Calu3 (cell line): ENCODE measurements at regions not wholly inside any gene's neighbourhood (a gene's known extent, or its start where the extent isn't known, plus 50 kb on each side); places are given as distances from the start of the nearest gene placed in this dataset.

Experiments used
- BruUV-seq: library from RNA; stranded (reverse); fragments of 400-500 nt; replicated peaks from 2 replicates; lab custom pipeline; 2021; lab: Mats Ljungman, UMichigan
- CTCF ChIA-PET: fragments of 300-600 bp; sonication (Branson Sonifier 250); formaldehyde crosslinking; loops from one replicate; lab custom pipeline; 2022; ENCODE audit warnings: antibody characterized with exemption; lab: Charles Lee
- DNase-seq: peaks from one replicate; pipeline ENCODE4 v3.0.0; 2022
- H3K27ac Mint-ChIP-seq: one replicate; pipeline ENCODE4 v1.8.0; 2022; ENCODE audit warnings: mixed read lengths; ENCODE audit not compliant: unreplicated experiment
- H3K27me3 Mint-ChIP-seq: one replicate; pipeline ENCODE4 v1.8.0; 2022; ENCODE audit warnings: mixed read lengths; ENCODE audit not compliant: unreplicated experiment
- H3K36me3 Mint-ChIP-seq: one replicate; pipeline ENCODE4 v1.8.0; 2022; ENCODE audit warnings: mild to moderate bottlenecking, moderate library complexity, mixed read lengths; ENCODE audit not compliant: insufficient read depth, unreplicated experiment
- H3K4me1 Mint-ChIP-seq: one replicate; pipeline ENCODE4 v1.8.0; 2022; ENCODE audit warnings: mild to moderate bottlenecking, low read depth, mixed read lengths; ENCODE audit not compliant: unreplicated experiment
- H3K4me3 Mint-ChIP-seq: one replicate; pipeline ENCODE4 v1.8.0; 2022; ENCODE audit warnings: mild to moderate bottlenecking, low read depth, moderate library complexity, mixed read lengths; ENCODE audit not compliant: unreplicated experiment
- H3K9me3 Mint-ChIP-seq: one replicate; pipeline ENCODE4 v1.8.0; 2022; ENCODE audit warnings: low read depth, mixed read lengths; ENCODE audit not compliant: unreplicated experiment
- intact Hi-C: fragments of 100-400 bp; cut with micrococcal nuclease; formaldehyde crosslinking; loops from one replicate; pipeline ENCODE4 v1.10.0; 2022; ENCODE audit not compliant: unreplicated experiment
- TF ChIP-seq, protein P1 (sequence below): fragments of 200-600 bp; IDR thresholded peaks from one replicate; pipeline ENCODE4 v1.8.0; 2022; ENCODE audit warnings: antibody characterized with exemption; ENCODE audit not compliant: unreplicated experiment

DNA sequence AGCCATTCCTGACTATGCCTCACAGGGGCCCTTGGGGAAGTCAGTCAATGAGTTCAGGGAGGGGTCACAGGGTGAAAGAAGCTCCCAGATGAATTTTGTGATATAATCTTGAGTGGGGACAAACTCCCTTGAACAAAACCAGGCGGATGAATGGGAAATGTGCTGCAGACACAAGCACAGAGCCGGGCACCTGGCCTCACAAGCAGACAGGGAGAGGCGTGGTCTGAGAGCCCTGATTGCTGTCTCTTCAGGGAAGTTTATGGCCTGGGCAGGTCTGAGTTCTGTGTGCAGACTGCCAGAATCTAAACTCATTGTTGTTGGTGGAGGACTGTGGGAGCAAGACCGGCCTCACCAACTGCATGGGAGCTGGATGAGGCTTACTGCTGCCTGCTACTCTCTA, 591.8 kb downstream of the EPHA3 start:
- no peaks in the 10 kb centered on the region for H3K27me3 Mint-ChIP-seq
- intact Hi-C loops = loop anchor here (5.0 to 10.0 kb wide), 4 partner anchors 46 to 146 kb away; no protein-coding TSS in a partner anchor
- CTCF ChIA-PET = no interaction called here
- no peak overlapping the region for H3K4me3 Mint-ChIP-seq
- no peak overlapping the region for H3K27ac Mint-ChIP-seq
- peaks cover 52% of the 10 kb centered on the region for H3K4me1 Mint-ChIP-seq
- no peak for DNase-seq
- peaks cover 6% of the 10 kb centered on the region for H3K9me3 Mint-ChIP-seq
- TF ChIP-seq, protein P1, sequence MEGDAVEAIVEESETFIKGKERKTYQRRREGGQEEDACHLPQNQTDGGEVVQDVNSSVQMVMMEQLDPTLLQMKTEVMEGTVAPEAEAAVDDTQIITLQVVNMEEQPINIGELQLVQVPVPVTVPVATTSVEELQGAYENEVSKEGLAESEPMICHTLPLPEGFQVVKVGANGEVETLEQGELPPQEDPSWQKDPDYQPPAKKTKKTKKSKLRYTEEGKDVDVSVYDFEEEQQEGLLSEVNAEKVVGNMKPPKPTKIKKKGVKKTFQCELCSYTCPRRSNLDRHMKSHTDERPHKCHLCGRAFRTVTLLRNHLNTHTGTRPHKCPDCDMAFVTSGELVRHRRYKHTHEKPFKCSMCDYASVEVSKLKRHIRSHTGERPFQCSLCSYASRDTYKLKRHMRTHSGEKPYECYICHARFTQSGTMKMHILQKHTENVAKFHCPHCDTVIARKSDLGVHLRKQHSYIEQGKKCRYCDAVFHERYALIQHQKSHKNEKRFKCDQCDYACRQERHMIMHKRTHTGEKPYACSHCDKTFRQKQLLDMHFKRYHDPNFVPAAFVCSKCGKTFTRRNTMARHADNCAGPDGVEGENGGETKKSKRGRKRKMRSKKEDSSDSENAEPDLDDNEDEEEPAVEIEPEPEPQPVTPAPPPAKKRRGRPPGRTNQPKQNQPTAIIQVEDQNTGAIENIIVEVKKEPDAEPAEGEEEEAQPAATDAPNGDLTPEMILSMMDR = no peak
- H3K36me3 Mint-ChIP-seq = no peaks in the 10 kb centered on the region
- no TSS peak for BruUV-seq

DNA sequence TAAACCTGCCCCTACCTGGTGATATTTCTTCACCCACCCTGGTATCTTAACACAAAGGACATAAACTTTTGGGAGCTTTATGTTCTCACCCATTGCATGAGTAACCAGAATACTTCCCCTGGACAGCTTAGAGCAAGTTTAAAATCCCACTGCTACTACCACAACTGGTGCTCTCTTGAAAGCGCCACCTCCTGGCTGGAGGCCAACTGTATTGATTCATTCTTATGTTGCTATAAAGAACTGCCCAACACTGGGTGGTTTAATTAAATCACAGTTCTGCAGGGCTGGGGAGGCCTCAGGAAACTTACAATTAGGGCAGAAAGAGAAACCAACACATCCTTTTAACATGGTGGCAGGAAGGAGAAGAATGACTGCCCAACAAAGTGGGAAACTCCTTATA, 592.4 kb downstream of the EPHA3 start:
- H3K9me3 Mint-ChIP-seq = peaks cover 6% of the 10 kb centered on the region
- no peaks in the 10 kb centered on the region for H3K36me3 Mint-ChIP-seq
- H3K27ac Mint-ChIP-seq = no peak overlapping the region
- intact Hi-C loops = loop anchor here (5.0 to 10.0 kb wide), 4 partner anchors 45 to 145 kb away; no protein-coding TSS in a partner anchor
- no peaks in the 10 kb centered on the region for H3K27me3 Mint-ChIP-seq
- H3K4me1 Mint-ChIP-seq = peaks cover 52% of the 10 kb centered on the region
- H3K4me3 Mint-ChIP-seq = no peak overlapping the region
- TF ChIP-seq, protein P1 = no peak
- DNase-seq = peak; percentile 52
- BruUV-seq = no TSS peak
- CTCF ChIA-PET = no interaction called here

DNA sequence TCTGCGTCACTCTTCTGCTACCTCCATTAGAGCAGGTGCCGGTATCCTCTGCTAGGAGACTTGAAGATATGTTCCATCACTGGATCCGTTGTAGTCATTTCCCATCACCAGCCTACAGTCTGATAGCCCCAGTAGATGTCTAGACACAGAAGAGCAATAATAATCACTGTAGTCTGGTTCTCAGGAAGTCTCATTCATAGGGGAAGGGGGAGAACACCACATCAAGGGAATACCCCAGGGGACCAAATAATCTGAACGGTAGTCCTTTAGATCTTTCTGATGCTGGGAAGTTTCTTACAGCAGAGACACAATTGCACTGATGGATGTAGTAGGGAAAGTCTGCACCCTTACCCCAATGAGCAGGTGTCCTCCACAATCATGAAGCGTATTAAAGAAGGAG, 595.0 kb downstream of the EPHA3 start:
- Mint-ChIP-seq H3K36me3 (no peaks in the 10 kb centered on the region), H3K27ac (no peak overlapping the region), H3K9me3 (peaks cover 10% of the 10 kb centered on the region), H3K27me3 (no peaks in the 10 kb centered on the region), H3K4me3 (no peak overlapping the region), H3K4me1 (peaks cover 35% of the 10 kb centered on the region)
- DNase-seq = no peak
- TF ChIP-seq, protein P1 = no peak
- no TSS peak for BruUV-seq
- CTCF ChIA-PET = no interaction called here
- intact Hi-C loops = no loop called here

DNA sequence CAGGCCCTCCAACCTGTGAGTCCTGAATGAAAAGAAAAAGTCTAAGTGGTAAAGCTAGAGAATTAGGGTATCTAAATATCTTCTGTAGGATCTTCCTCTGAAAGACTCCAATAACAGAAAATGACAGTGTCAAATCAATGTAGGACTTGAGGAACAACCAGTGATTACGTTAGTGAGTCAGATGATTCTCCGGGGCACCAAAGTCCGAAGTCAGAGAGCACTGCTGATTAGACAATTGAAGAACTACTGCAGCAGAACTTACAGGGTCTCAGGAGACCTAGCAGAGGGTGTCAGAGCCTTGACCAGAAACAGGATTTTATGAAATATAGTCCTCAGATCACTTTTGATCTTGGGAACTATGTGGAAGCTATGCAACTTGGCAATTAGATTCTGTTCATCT, 605.8 kb downstream of the EPHA3 start:
- Mint-ChIP-seq H3K4me3 (no peak overlapping the region), H3K9me3 (peaks cover 2% of the 10 kb centered on the region), H3K4me1 (no peaks in the 10 kb centered on the region), H3K27ac (no peak overlapping the region), H3K27me3 (no peaks in the 10 kb centered on the region), H3K36me3 (no peaks in the 10 kb centered on the region)
- intact Hi-C loops = loop anchor here (10.0 kb wide), 1 partner anchor 52 kb away; no protein-coding TSS in a partner anchor
- TF ChIP-seq, protein P1 = no peak
- CTCF ChIA-PET = no interaction called here
- no TSS peak for BruUV-seq
- DNase-seq = no peak
